Activated CD8-positive, alpha-beta memory T cell treated with anti-CD3 and anti-CD28 coated beads for 48 hours (primary cell): ENCODE measurements at regions not wholly inside any gene's neighbourhood (a gene's known extent, or its start where the extent isn't known, plus 50 kb on each side); places are given as distances from the start of the nearest gene placed in this dataset.

ENCODE experiments used
- DNase-seq, 3 experiments: peaks; one replicate each; pipeline ENCODE4 v3.0.0-alpha.2; 2020; ENCODE audit warnings: low read depth in 2 of 3, low spot score in 2 of 3

DNA sequence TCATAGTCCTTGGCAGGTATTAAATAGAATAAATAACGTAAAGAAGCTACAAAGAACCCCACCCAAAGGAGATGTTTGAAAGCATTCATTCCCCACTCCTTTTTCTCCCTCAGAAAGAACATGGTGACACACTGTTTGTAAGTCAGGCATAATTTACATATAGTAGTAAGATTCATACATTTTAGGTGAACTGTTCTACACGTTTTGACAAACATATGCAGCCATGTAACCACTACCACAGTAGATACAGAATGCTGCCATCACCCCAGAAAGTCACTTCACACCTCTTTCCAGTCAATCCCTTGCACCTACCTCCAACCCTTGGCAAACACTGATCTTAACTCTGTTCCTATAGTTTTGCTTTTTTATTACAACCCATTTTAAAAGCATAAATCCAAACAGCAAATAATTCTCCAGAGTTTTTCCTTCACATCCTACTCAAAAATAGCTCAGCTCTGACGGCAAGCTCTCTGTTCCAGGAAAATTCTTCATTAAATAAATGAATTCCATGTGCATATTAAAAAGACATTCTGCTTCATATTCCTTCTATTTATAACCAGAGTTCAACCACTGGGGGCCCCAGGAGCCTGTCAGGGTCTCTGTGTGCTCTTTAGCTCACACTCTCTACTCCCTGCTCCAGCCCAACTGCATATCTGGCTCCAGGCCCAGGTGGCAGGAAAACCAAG, 258.8 kb downstream of the PLPP3 start:
- no peak for DNase-seq

- no peak for DNase-seq
Measured at GRCh38 chr1:56317722-56318121, 261.6 kb downstream of the PLPP3 start.

DNA sequence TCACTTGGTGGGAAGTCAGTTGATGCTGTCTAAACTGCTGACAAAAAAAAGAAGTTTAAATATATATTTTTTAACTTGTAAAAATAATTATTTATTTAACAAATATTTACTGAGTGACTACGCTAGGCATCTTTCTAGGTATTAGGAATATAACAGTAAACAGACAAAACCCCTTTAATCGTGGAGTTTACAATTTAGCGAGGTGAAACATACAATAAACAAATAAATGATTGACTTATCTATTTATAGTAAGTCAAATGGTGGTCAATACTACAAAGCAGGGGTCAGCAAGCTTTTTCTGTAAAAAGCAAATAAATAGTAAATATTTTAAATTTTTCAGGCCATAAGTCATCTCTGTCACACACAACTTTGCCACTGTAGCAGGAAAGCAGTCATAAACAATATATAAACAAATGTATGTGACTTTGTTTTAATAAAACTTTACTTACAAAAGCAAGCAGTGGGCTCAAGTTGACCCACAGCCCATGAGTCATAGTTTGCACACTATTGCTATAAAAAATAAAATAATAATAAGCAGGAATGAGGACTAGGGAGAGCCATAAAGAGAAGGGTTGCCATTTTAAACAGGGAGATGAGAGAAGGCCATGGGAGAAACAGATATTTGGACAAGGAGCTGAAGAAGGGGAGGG, 263.9 kb downstream of the PLPP3 start:
- DNase-seq: no peak

GRCh38 chr1:56313560-56313959, 265.8 kb downstream of the PLPP3 start:
- no peak for DNase-seq

DNA sequence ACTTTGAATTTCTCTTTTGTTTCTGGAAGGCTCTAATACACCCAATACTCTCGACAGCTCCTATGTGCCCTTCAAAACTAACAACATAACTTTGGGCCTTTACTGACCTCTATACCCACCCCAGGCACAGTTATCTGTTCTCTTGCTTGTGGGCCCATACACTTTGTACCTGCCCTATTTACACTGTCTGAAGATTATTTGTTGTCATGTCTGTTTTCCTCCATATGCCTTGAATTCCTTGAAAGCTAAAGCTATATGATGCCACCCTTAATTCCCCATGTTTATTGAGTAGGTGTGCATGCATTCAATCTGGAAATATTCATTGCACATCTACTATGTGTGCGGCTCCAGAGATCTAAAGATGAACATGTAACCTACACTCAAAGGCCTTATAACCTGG, 267.6 kb downstream of the PLPP3 start:
- DNase-seq: no peak

- no peak for DNase-seq
Measured at GRCh38 chr1:56310945-56311344, 268.4 kb downstream of the PLPP3 start.

DNA sequence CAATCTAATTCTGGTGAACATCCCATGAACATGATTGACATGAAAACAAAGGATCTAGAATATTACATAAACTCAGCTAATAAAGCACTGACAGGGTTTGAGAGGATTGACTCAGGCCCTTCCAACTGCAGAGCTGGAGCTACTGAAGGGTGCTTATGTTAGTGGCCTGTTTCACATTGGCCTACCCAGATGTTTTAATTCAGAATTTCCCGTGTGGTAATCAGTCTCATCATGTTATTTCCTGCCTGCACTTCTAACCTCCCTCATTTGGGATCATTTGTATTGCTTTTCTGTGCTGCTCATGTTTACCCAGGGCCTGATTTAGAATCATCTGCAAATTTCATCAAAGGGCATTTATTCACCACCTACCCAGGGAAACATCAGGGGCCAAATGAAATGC, 270.3 kb downstream of the PLPP3 start:
- no peak for DNase-seq

DNA sequence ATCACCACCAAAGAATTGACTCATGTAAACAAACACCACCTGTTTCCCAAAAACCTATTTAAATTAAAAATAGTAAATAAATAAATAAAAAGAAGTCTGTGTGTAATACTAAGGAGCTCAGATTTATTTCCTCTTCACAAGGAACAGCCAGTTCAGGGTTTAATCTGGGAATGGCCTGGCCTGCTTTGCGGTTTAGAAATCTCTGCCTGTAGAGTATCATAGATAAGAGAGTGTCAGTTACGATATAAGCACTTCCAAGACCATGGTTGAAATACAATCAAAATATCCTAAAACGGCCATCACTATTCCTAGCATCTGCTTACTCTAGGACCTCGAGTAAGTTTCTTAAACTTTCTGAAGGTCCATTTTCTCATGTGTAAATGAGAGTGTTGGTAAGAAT, 274.4 kb downstream of the PLPP3 start:
- DNase-seq: no peak

- no peak for DNase-seq
Measured at GRCh38 chr1:56303805-56304204, 275.6 kb downstream of the PLPP3 start.

DNA sequence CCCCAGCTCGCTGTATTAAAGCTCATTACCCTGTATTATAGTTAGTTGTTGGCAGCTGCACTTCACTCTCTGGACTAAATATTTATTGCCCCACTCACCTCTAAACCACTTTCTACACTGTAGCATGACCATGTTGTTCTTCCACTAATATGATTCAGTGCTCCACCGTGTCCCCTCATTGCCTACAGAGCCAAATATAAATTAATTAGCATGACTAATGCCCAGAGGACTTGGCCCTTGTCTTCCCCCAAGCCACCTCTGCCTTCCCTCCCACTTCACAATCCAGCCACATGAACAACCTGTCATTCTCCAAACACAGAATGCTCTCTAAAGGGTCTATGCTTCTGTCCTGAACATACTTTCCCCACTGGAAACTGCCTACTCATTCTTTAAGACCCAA, 276.5 kb downstream of the PLPP3 start:
- no peak for DNase-seq

- no peak for DNase-seq
Measured at GRCh38 chr1:56301791-56302190, 277.6 kb downstream of the PLPP3 start.

DNA sequence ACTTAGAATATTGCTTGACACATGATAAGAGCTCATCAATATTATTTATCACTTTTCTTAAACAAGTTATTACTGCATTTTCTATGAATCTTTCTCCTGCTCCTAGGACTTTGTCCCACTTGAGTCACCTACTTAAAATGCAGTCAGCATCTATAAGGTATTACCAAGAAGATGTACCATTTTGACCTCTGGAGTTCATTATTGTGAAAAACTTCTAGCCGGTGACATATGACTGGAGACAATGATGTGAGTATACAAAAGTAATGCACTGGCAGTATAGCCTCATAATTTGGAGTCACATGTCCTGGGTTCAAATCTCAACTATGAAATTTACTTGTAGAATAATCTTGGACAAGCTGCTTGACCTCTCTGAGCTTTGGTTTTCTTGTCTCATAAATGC, 278.5 kb downstream of the PLPP3 start:
- no peak for DNase-seq

DNA sequence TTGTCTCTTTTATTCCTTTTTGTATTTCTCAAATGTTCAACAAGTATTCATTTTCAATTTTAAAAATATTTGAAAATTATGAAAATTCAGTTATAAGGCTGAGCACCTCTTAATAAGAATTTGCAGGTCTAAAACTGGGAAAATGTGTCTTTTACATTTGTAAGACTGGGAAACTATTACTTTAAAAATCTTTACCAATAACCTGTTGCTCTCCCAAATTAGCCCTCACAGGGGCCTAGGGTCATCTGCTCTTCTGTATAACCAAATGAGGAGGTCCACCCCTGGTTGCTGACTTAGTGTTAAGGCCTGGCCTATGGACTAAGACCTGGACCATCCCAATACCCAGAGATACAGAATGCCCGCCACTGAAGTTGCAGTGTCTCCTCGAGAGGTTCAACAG, 280.5 kb downstream of the PLPP3 start:
- DNase-seq: no peak

DNA sequence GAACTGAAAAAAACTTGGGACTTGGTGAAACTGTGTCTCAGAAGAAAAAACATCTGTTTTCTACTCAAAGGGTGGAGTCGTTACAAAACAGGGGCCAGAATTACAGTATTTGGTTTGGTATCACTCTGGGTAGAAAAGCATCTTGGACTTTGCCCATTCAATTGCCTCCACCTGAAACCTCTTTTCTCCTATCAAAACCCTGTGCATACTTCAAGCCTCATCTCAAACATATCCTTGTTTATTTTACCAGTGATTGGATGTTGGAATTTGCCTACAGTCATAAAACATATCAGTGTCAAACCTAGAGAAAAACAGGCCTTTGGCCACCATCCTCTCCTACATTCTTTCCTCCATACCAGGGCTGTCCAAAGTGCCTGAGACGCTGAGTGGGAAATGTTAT, 281.5 kb downstream of the PLPP3 start:
- no peak for DNase-seq

GRCh38 chr1:56297208-56297607, 282.2 kb downstream of the PLPP3 start:
- no peak for DNase-seq

DNA sequence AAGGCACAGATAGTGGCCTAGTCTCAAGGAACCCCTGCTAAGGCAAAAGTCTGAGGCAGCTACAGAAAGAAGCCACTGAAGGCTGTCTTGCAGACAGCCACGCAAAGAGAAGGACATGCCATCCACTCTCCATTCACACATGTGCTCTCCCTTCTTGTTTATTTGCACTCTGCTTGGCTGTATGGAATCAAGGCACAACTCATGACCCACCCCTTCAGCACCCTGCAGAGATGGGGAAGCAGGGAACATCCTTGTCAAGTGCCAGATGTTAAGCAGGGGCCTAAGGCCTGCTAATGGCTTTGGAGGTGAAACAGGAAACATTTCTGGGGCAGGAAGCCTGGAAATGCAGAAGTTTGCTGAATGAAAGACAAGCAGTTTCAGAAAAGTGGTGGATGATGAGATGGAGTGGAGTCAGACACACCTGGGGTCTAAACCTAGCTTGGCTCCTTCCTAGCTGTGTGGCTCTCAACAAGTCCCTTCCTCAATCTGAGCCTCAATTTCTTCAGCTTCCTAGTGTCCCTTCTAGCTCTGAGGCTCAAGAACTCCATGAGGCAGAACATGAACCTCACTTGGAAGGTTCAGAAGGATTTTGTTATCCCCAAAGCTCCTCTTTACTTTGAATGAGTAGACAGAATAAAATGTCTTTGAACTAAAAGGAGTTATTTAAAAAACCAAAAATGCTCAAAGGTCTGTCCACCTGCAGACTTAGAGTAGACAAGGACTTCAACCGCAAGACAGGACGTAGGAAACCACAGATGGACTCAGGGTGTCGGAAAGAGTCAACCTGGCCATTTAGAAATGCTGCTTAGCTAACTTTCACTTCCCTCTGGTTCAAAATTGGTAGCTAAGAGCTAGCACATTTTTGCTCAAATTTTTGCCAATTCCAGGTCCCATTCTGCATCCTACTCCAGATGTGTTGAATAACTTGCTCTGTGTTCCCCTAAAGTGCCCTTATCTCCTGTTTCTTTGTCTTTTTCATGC, 283.1 kb downstream of the PLPP3 start:
- no peak for DNase-seq

GRCh38 chr1:56291374-56291919, 287.9 kb downstream of the PLPP3 start:
- DNase-seq: no peak

DNA sequence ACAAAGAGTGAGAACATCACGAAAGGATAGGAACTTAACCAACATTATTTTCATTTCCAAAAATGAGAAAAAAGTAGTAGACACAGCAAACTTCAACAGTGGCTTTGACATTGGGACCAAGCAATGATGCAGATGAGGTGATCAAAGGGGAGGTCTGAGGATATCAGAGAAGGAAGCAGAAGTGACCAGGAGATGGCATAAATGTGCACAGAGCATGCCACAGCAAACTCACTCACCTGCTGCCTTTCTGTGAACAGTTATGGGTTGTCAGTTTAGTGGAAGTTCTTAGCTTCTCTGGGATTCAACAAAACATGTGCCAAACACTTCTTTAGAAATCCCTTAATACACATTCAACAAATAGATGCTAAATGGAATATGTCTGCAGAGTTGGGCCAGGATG, 290.1 kb downstream of the PLPP3 start:
- no peak for DNase-seq

DNA sequence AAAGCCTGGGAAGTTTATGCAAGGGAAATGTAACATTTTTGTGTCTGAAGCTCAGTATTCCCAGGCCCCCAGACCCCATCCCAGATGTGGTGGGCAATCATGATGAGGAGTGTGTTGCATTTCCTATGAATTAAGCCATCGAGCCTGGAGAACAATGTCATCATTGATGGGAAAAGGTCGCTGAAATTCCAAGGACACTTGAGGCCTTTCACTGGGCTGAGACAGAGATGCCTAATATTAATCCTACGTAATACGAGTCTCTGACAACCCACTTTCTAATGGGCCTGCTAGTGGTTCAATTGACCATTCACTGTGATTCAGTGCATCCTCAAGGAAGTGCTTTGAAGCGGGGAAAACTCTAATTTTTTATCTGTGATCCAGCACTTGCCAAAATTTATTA, 291.6 kb downstream of the PLPP3 start:
- no peak for DNase-seq

GRCh38 chr1:56286956-56287355, 292.4 kb downstream of the PLPP3 start:
- no peak for DNase-seq

DNA sequence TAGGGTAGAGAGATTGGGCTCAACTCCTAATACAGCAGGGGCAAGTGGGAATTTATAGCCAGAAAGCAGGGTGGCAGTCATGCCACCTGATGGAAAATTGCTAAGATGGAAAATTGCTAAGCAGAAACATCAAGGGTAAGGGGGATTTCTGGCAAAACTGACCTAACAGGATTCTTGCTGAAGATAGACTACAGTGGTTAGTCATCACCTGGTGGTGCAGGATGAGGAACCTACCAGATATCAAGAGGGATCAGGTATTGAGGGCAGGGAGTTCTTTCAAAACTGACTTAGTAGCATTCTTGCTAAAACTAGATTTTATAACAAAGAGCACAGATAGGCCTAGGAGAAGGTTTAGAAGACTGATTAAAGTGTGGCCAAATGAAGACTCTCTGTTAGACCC, 292.9 kb downstream of the PLPP3 start:
- DNase-seq: no peak
